K562 (cell line): ENCODE measurements at regions not wholly inside any gene's neighbourhood (a gene's known extent, or its start where the extent isn't known, plus 50 kb on each side); places are given as distances from the start of the nearest gene placed in this dataset.

Source experiments
- ATAC-seq: fragments of 200-7000 bp; cut with Tn5 transposase; 3 replicates; pipeline ENCODE4 v1.9.1; 2020; ENCODE audit warnings: moderate library complexity
- BruUV-seq: library from RNA; stranded (reverse); fragments of 400-500 nt; replicated peaks from 2 replicates; lab custom pipeline; 2021; lab: Mats Ljungman, UMichigan
- CTCF ChIA-PET: fragments of 300-600 bp; formaldehyde crosslinking; extraction: SDS; loops from one replicate; lab custom pipeline; 2021; ENCODE audit warnings: low intra/inter-chr PET ratio; lab: Yijun Ruan, JAX
- POLR2A ChIA-PET: fragments of 300-600, 350-650 bp; sonication (Branson Sonifier 250); formaldehyde crosslinking; extraction: SDS; loops from one replicate; lab custom pipeline; 2021; ENCODE audit warnings: antibody characterized with exemption, inconsistent platforms; lab: Yijun Ruan, JAX
- DNase-seq, 4 experiments: peaks; one replicate each; pipeline versions ENCODE4 v3.0.0 to v3.0.0-alpha.2; 2011 to 2018; ENCODE audit warnings: low spot score in 3 of 4, mixed read lengths in 3 of 4; ENCODE audit errors: extremely low read depth in 1 of 4
- FAIRE-seq: peaks from 2 replicates; lab custom pipeline; 2011; peaks lifted over from hg19 to GRCh38; lab: Jason Lieb, UNC
- H2AFZ ChIP-seq: 2 replicates; pipeline ENCODE4 v1.6.0; 2011; ENCODE audit warnings: low read depth, low read length, control low read depth, inconsistent platforms
- H3K27ac ChIP-seq: fragments of 200-600 bp; 3 replicates; pipeline ENCODE4 v1.8.0; 2011; ENCODE audit warnings: low read depth, mild to moderate bottlenecking, control low read depth, inconsistent platforms, low read length, moderate library complexity, mixed read lengths; ENCODE audit errors: extremely low read depth
- H3K27me3 ChIP-seq, 2 experiments: fragments of 300-600 bp in 1 of 2; 2 replicates in 1 of 2; 3 replicates in 1 of 2; pipeline versions ENCODE4 v1.6.0 to v1.8.0; 2011; ENCODE audit warnings: inconsistent platforms in 2 of 2, low read length in 2 of 2, mild to moderate bottlenecking in 1 of 2, mixed read lengths in 1 of 2, moderate library complexity in 1 of 2; ENCODE audit not compliant: control insufficient read depth in 2 of 2, insufficient read depth in 2 of 2
- H3K36me3 ChIP-seq: fragments of 300-600 bp; 3 replicates; pipeline ENCODE4 v1.8.0; 2011; ENCODE audit warnings: mild to moderate bottlenecking, low read length, inconsistent platforms; ENCODE audit not compliant: control insufficient read depth, insufficient read depth
- H3K4me1 ChIP-seq, 2 experiments: fragments of 200-600 bp in 1 of 2; replicated peaks in 1 of 2; 2 replicates in 1 of 2; 3 replicates in 1 of 2; pipeline versions ENCODE4 v1.5.1 to v1.8.0; 2011; ENCODE audit warnings: inconsistent platforms in 2 of 2, low read length in 2 of 2, mild to moderate bottlenecking in 1 of 2, mixed read lengths in 1 of 2, moderate library complexity in 1 of 2; ENCODE audit not compliant: control insufficient read depth in 2 of 2, insufficient read depth in 2 of 2
- H3K4me2 ChIP-seq: 2 replicates; pipeline ENCODE4 v1.6.1; 2011; ENCODE audit warnings: low read length, control low read depth, inconsistent platforms, mixed read lengths; ENCODE audit not compliant: insufficient read depth
- H3K4me3 ChIP-seq: fragments of 200-600 bp; sonication (generic), shearing (Covaris generic); 2 replicates; pipeline ENCODE4 v1.5.1; 2016; ENCODE audit warnings: control low read depth, inconsistent platforms
- H3K79me2 ChIP-seq: fragments of 200-600 bp; 3 replicates; pipeline ENCODE4 v1.8.0; 2011; ENCODE audit warnings: low read length, inconsistent platforms; ENCODE audit not compliant: control insufficient read depth, insufficient read depth
- H3K9ac ChIP-seq, 2 experiments: 2 replicates each; pipeline versions ENCODE4 v1.6.0 to v1.6.1; 2011; ENCODE audit warnings: low read depth in 2 of 2, low read length in 2 of 2, control low read depth in 1 of 2, inconsistent platforms in 1 of 2, mild to moderate bottlenecking in 1 of 2, mixed read lengths in 1 of 2; ENCODE audit not compliant: insufficient read depth in 1 of 2
- H3K9me1 ChIP-seq: one replicate; pipeline ENCODE4 v1.6.0; 2011; ENCODE audit warnings: inconsistent platforms, mild to moderate bottlenecking, low read length, moderate library complexity; ENCODE audit not compliant: control insufficient read depth, insufficient read depth
- H3K9me3 ChIP-seq: replicated peaks from 2 replicates; pipeline ENCODE4 v1.5.1; 2011; ENCODE audit warnings: low read depth, low read length, inconsistent platforms; ENCODE audit not compliant: control insufficient read depth, insufficient read depth
- H4K20me1 ChIP-seq: replicated peaks from 2 replicates; pipeline ENCODE4 v1.6.1; 2011; ENCODE audit warnings: low read length, inconsistent platforms, mixed read lengths; ENCODE audit not compliant: control insufficient read depth, insufficient read depth
- CREB1 ChIP-seq, 2 experiments: sonication (generic) in 1 of 2; formaldehyde crosslinking in 1 of 2; IDR thresholded peaks; 2 replicates each; pipeline versions ENCODE4 v1.6.1 to v1.8.0; 2012 to 2022; ENCODE audit warnings: inconsistent platforms in 1 of 2, mild to moderate bottlenecking in 1 of 2, missing genetic modification reagents in 1 of 2, moderate library complexity in 1 of 2
- GTF2E2 ChIP-seq: fragments of 200-800 bp; sonication (Bioruptor generic); IDR thresholded peaks from 2 replicates; pipeline ENCODE4 v1.6.1; 2016; ENCODE audit warnings: missing genetic modification characterization, missing compliant biosample characterization
- NFRKB ChIP-seq: fragments of 450-650 bp; IDR thresholded peaks from 2 replicates; pipeline ENCODE4 v1.6.1; 2016; ENCODE audit warnings: low read depth
- RBM14 ChIP-seq: fragments of 200-400 bp; formaldehyde crosslinking; IDR thresholded peaks from 2 replicates; pipeline ENCODE4 v1.6.1; 2018; ENCODE audit warnings: low read depth, mild to moderate bottlenecking, low read length, moderate library complexity, borderline replicate concordance; ENCODE audit not compliant: insufficient read depth
- RBM25 ChIP-seq: fragments of 200-400 bp; formaldehyde crosslinking; IDR thresholded peaks from 2 replicates; pipeline ENCODE4 v1.6.1; 2018; ENCODE audit warnings: low read length, low read depth, moderate library complexity; ENCODE audit not compliant: severe bottlenecking
- SOX6 ChIP-seq: fragments of 450-650 bp; IDR thresholded peaks from 2 replicates; pipeline ENCODE4 v1.6.1; 2014; ENCODE audit warnings: mild to moderate bottlenecking
- SRSF7 ChIP-seq: fragments of 200-400 bp; formaldehyde crosslinking; optimal IDR thresholded peaks from 2 replicates; pipeline ENCODE3; 2017; ENCODE audit warnings: mild to moderate bottlenecking, low read depth, low read length
- U2AF1 ChIP-seq: fragments of 200-400 bp; formaldehyde crosslinking; optimal IDR thresholded peaks from 2 replicates; pipeline ENCODE3; 2017; ENCODE audit warnings: mild to moderate bottlenecking, low read depth, low read length, moderate library complexity
- ZNF184 ChIP-seq: sonication (generic); formaldehyde crosslinking; IDR thresholded peaks from 2 replicates; pipeline ENCODE4 v1.5.0; 2020; ENCODE audit warnings: missing genetic modification reagents
- WGBS: fragments of 100-300 bp; shearing (Covaris generic); methylation state at CpG from one replicate; pipeline ENCODE4 v1.1.6; 2016; ENCODE audit warnings: low coverage, mixed read lengths; ENCODE audit not compliant: insufficient coverage; ENCODE audit errors: missing lambda C conversion rate; 5-methylcytosine and 5-hydroxymethylcytosine counted together
- in situ Hi-C: fragments of 300-500 bp; cut with MboI; formaldehyde crosslinking; loops from 4 replicates; pipeline ENCODE4 v1.15.0; 2018; ENCODE audit warnings: inconsistent platforms, mixed read lengths
- intact Hi-C: fragments of 100-400 bp; cut with micrococcal nuclease; formaldehyde crosslinking; loops from 2 replicates; pipeline ENCODE4 v1.14.2; 2022

- no peak for TF ChIP-seq GTF2E2
- no peak for TF ChIP-seq RBM14
- no peak for TF ChIP-seq U2AF1
- TF ChIP-seq CREB1 (IDR thresholded peaks at IDR 0.05): no peak
- no peak for TF ChIP-seq CREB1 (CRISPR knock-in tag; IDR thresholded peaks at IDR 0.05)
- no peak for TF ChIP-seq NFRKB
- no peak for TF ChIP-seq SRSF7
- no peak for TF ChIP-seq SOX6
- no peak for TF ChIP-seq RBM25
- TF ChIP-seq ZNF184 (CRISPR knock-in tag): no peak
- Histone ChIP-seq H3K4me1 (no peaks in the 10 kb centered on the region), H3K9me1 (no peaks in the 10 kb centered on the region), H2AFZ (no peak overlapping the region), H3K9ac (no peak overlapping the region), H3K27me3 (no peaks in the 10 kb centered on the region), H3K4me3 (no peak overlapping the region), H3K27ac (no peak overlapping the region), H3K9me3 (no peaks in the 10 kb centered on the region), H3K4me2 (no peak overlapping the region), H4K20me1 (no peaks in the 10 kb centered on the region), H3K79me2 (no peaks in the 10 kb centered on the region), H3K36me3 (no peaks in the 10 kb centered on the region)
- ATAC-seq (no peak), FAIRE-seq (no peak), DNase-seq (no peak)
- WGBS: 0% methylated on average over 3 of the region's 3 CpGs
- in situ Hi-C loops: no loop called here
- ChIA-PET POLR2A (no interaction called here), CTCF (no interaction called here)
- intact Hi-C loops: no loop called here
- no TSS peak for BruUV-seq
These were observed 215.6 kb downstream of the SLC6A15 start for GRCh38 chr12:84696908-84697540.
